ENCODE measurements at regions not wholly inside any gene's neighbourhood (a gene's known extent, or its start where the extent isn't known, plus 50 kb on each side); places are given as distances from the start of the nearest gene placed in this dataset.

DNA sequence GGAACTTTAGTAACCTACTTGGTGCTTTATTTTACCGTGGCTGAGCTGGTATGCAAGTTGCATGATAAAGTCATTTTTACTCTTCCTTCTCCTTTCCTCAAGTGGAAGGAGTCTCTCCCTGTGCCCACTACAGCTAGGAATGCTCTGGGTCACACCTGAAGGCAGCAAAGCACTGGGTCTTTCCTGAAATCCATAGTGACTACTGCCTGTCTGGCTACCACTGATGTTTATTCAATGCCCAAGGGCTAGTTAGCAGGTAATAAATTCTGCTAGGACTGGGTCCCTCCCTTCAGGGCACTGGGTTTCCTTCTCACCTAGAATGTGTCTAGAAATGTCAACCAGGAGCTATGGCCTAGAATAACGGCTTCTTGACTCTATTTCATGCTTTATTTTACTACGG lies 1081.4 kb downstream of the FAT4 start:
- H3K4me2 ChIP-seq (ENCODE audit: insufficient read depth, low read length): no peak overlapping the region
- no peak overlapping the region for H2AFZ ChIP-seq (ENCODE audit: low read depth, low read length)
- TF ChIP-seq POLR2AphosphoS5 (IDR thresholded peaks at IDR 0.05; ENCODE audit: insufficient read depth, low read depth, low read length) (no peak), JUN (IDR thresholded peaks at IDR 0.05; ENCODE audit: borderline replicate concordance, insufficient read depth, insufficient read length, low read depth) (no peak), GATA2 (IDR thresholded peaks at IDR 0.05; ENCODE audit: insufficient read depth, insufficient read length, low read depth, low read length) (no peak), FOS (IDR thresholded peaks at IDR 0.05; ENCODE audit: borderline replicate concordance, insufficient read depth, low read length) (no peak), POLR2A (IDR thresholded peaks at IDR 0.05; ENCODE audit: low read depth, low read length) (no peak), EZH2 (IDR thresholded peaks at IDR 0.05; ENCODE audit: borderline replicate concordance, low read depth, low read length, severe bottlenecking) (no peak), MYC (IDR thresholded peaks at IDR 0.05; ENCODE audit: low read depth, low read length) (no peak)
- TF ChIP-seq, protein P1, sequence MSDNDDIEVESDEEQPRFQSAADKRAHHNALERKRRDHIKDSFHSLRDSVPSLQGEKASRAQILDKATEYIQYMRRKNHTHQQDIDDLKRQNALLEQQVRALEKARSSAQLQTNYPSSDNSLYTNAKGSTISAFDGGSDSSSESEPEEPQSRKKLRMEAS (IDR thresholded peaks at IDR 0.05; ENCODE audit: insufficient read depth, insufficient read length): no peak
- TF ChIP-seq, protein P2, sequence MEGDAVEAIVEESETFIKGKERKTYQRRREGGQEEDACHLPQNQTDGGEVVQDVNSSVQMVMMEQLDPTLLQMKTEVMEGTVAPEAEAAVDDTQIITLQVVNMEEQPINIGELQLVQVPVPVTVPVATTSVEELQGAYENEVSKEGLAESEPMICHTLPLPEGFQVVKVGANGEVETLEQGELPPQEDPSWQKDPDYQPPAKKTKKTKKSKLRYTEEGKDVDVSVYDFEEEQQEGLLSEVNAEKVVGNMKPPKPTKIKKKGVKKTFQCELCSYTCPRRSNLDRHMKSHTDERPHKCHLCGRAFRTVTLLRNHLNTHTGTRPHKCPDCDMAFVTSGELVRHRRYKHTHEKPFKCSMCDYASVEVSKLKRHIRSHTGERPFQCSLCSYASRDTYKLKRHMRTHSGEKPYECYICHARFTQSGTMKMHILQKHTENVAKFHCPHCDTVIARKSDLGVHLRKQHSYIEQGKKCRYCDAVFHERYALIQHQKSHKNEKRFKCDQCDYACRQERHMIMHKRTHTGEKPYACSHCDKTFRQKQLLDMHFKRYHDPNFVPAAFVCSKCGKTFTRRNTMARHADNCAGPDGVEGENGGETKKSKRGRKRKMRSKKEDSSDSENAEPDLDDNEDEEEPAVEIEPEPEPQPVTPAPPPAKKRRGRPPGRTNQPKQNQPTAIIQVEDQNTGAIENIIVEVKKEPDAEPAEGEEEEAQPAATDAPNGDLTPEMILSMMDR (IDR thresholded peaks at IDR 0.05; ENCODE audit: extremely low read depth in 1 of 2, insufficient read depth in 1 of 2, low read depth in 1 of 2, low read length in 2 of 2): no peak
- no peaks in the 10 kb centered on the region for H4K20me1 ChIP-seq (replicated peaks; ENCODE audit: control insufficient read depth, extremely low read depth, insufficient read depth, low read length)
- no peaks in the 10 kb centered on the region for H3K9me1 ChIP-seq (replicated peaks; ENCODE audit: control insufficient read depth, extremely low read depth, insufficient read depth, low read length)
- no TSS peak for BruUV-seq (replicated peaks)
- dilution Hi-C loops (cut with MboI; ENCODE audit: extremely low pct_ligation_motif_present, low sequenced_read_pairs) (no loop called here), intact Hi-C loops (cut with micrococcal nuclease) (no loop called here)
- H3K9ac ChIP-seq (replicated peaks; ENCODE audit: extremely low read depth, insufficient read depth, low read length): no peak overlapping the region
- CTCF ChIA-PET: no interaction called here
- no peaks in the 10 kb centered on the region for H3K9me3 ChIP-seq (replicated peaks; ENCODE audit: control insufficient read depth, insufficient read depth, low read length)
- no peaks in the 10 kb centered on the region for H3K36me3 ChIP-seq (ENCODE audit: control insufficient read depth in 2 of 2, extremely low read depth in 1 of 2, insufficient read depth in 2 of 2, low read length in 2 of 2)
- FAIRE-seq (no peak), DNase-seq (ENCODE audit: low read depth, low spot score) (no peak)
- H3K4me3 ChIP-seq (replicated peaks in 1 of 3; ENCODE audit: insufficient read depth in 1 of 3, low read depth in 1 of 3, low read length in 3 of 3): no peak overlapping the region
- H3K27ac ChIP-seq (ENCODE audit: insufficient read depth, low read depth, low read length): no peak overlapping the region
- H3K79me2 ChIP-seq (ENCODE audit: control insufficient read depth, insufficient read depth, low read length): no peaks in the 10 kb centered on the region
- no peaks in the 10 kb centered on the region for H3K27me3 ChIP-seq (ENCODE audit: control insufficient read depth in 2 of 2, insufficient read depth in 2 of 2, low read length in 2 of 2)
- no peaks in the 10 kb centered on the region for H3K4me1 ChIP-seq (ENCODE audit: control insufficient read depth, extremely low read depth, insufficient read depth, low read length)
- POLR2A ChIA-PET: no interaction called here
